IMR-90 (cell line): ENCODE measurements at regions not wholly inside any gene's neighbourhood (a gene's known extent, or its start where the extent isn't known, plus 50 kb on each side); places are given as distances from the start of the nearest gene placed in this dataset.
A peak's percentile ranks its signal among the peaks of the same experiment; 100 is the strongest.

ENCODE experiments used
- ATAC-seq: fragments of 200-7000 bp; cut with Tn5 transposase; 2 replicates; pipeline ENCODE4 v1.9.1; 2020; ENCODE audit warnings: low read depth, mild to moderate bottlenecking, moderate library complexity
- BruUV-seq: library from RNA; stranded (reverse); fragments of 400-500 nt; replicated peaks from 2 replicates; lab custom pipeline; 2021; lab: Mats Ljungman, UMichigan
- CTCF ChIA-PET: fragments of 300-600 bp; formaldehyde crosslinking; extraction: SDS; loops from one replicate; lab custom pipeline; 2021; ENCODE audit warnings: antibody characterized with exemption; lab: Yijun Ruan, JAX
- POLR2A ChIA-PET: fragments of 300-600 bp; sonication (Branson Sonifier 250); formaldehyde crosslinking; loops from one replicate; lab custom pipeline; 2022; ENCODE audit warnings: antibody characterized with exemption; ENCODE audit not compliant: unreplicated experiment; lab: Charles Lee
- DNase-seq: peaks from one replicate; pipeline ENCODE4 v3.0.0; 2013
- H2AFZ ChIP-seq: replicated peaks from 2 replicates; pipeline ENCODE3; 2013; ENCODE audit warnings: low read length, mild to moderate bottlenecking; ENCODE audit not compliant: poor library complexity
- H2AK5ac ChIP-seq: 2 replicates; pipeline ENCODE4 v1.6.1; 2013; ENCODE audit warnings: low read depth, low read length, inconsistent platforms
- H2AK9ac ChIP-seq: replicated peaks from 2 replicates; pipeline ENCODE3; 2013; ENCODE audit warnings: mild to moderate bottlenecking, low read depth, low read length, moderate library complexity; ENCODE audit not compliant: poor library complexity
- H2BK120ac ChIP-seq: 2 replicates; pipeline ENCODE4 v1.6.1; 2013; ENCODE audit warnings: low read depth, low read length, inconsistent platforms
- H2BK15ac ChIP-seq: 3 replicates; pipeline ENCODE4 v1.6.1; 2013; ENCODE audit warnings: low read depth, low read length, inconsistent platforms
- H2BK20ac ChIP-seq: 2 replicates; pipeline ENCODE4 v1.6.1; 2013; ENCODE audit warnings: low read depth, mild to moderate bottlenecking, inconsistent platforms, low read length, moderate library complexity
- H2BK5ac ChIP-seq: 2 replicates; pipeline ENCODE4 v1.6.1; 2013; ENCODE audit warnings: mild to moderate bottlenecking, low read depth, low read length, inconsistent platforms; ENCODE audit not compliant: poor library complexity, severe bottlenecking
- H3K14ac ChIP-seq: replicated peaks from 2 replicates; pipeline ENCODE4 v1.6.1; 2013; ENCODE audit warnings: low read depth, low read length, inconsistent platforms
- H3K18ac ChIP-seq: 2 replicates; pipeline ENCODE4 v1.6.1; 2013; ENCODE audit warnings: low read depth, low read length, control low read depth
- H3K23ac ChIP-seq: 2 replicates; pipeline ENCODE4 v1.6.1; 2013; ENCODE audit warnings: low read depth, low read length, inconsistent platforms
- H3K27ac ChIP-seq: 2 replicates; pipeline ENCODE4 v1.5.1; 2013; ENCODE audit warnings: mild to moderate bottlenecking, control low read depth, low read length; ENCODE audit not compliant: insufficient read depth
- H3K27me3 ChIP-seq: 2 replicates; pipeline ENCODE4 v1.6.1; 2013; ENCODE audit warnings: low read length; ENCODE audit not compliant: control insufficient read depth, insufficient read depth
- H3K36me3 ChIP-seq: 2 replicates; pipeline ENCODE4 v1.6.1; 2013; ENCODE audit warnings: low read length, mixed read lengths; ENCODE audit not compliant: control insufficient read depth, insufficient read depth
- H3K4ac ChIP-seq: 2 replicates; pipeline ENCODE4 v1.6.1; 2013; ENCODE audit warnings: low read depth, low read length, inconsistent platforms
- H3K4me1 ChIP-seq: 2 replicates; pipeline ENCODE4 v1.6.1; 2013; ENCODE audit warnings: low read length, mixed read lengths; ENCODE audit not compliant: control insufficient read depth, insufficient read depth
- H3K4me2 ChIP-seq: 2 replicates; pipeline ENCODE4 v1.6.1; 2013; ENCODE audit warnings: low read depth, mild to moderate bottlenecking, control low read depth, low read length, moderate library complexity
- H3K4me3 ChIP-seq: 2 replicates; pipeline ENCODE4 v1.5.1; 2013; ENCODE audit warnings: low read depth, mild to moderate bottlenecking, control low read depth, low read length, moderate library complexity; ENCODE audit not compliant: insufficient read depth
- H3K56ac ChIP-seq: 2 replicates; pipeline ENCODE4 v1.6.1; 2013; ENCODE audit warnings: low read length, inconsistent platforms; ENCODE audit not compliant: insufficient read depth; ENCODE audit errors: extremely low read depth
- H3K79me1 ChIP-seq, 2 experiments: 2 replicates each; pipeline ENCODE4 v1.6.1; 2013; ENCODE audit warnings: low read length in 2 of 2, inconsistent platforms in 1 of 2, low read depth in 1 of 2
- H3K9ac ChIP-seq: 2 replicates; pipeline ENCODE4 v1.6.1; 2013; ENCODE audit warnings: low read depth, low read length, control low read depth
- H3K9me1 ChIP-seq: 2 replicates; pipeline ENCODE4 v1.6.1; 2013; ENCODE audit warnings: low read length, inconsistent platforms; ENCODE audit not compliant: insufficient read depth
- H3K9me3 ChIP-seq: 2 replicates; pipeline ENCODE4 v1.6.1; 2013; ENCODE audit warnings: low read length; ENCODE audit not compliant: control insufficient read depth, insufficient read depth
- H4K20me1 ChIP-seq: 2 replicates; pipeline ENCODE4 v1.6.1; 2013; ENCODE audit warnings: low read length, inconsistent platforms; ENCODE audit not compliant: insufficient read depth
- H4K5ac ChIP-seq: 2 replicates; pipeline ENCODE4 v1.6.1; 2013; ENCODE audit warnings: mild to moderate bottlenecking, low read depth, low read length, control low read depth
- H4K8ac ChIP-seq, 2 experiments: 2 replicates each; pipeline ENCODE4 v1.6.1; 2013; ENCODE audit warnings: low read depth in 2 of 2, low read length in 2 of 2, control low read depth in 1 of 2, inconsistent platforms in 1 of 2
- H4K91ac ChIP-seq: 2 replicates; pipeline ENCODE4 v1.6.1; 2013; ENCODE audit warnings: low read depth, low read length, inconsistent platforms; ENCODE audit not compliant: insufficient read depth
- CEBPB ChIP-seq: IDR thresholded peaks from 2 replicates; pipeline ENCODE4 v1.6.1; 2012; ENCODE audit warnings: low read depth, low read length, improper control_type of control experiment
- CHD1 ChIP-seq: IDR thresholded peaks from 2 replicates; pipeline ENCODE4 v1.6.1; 2012; ENCODE audit warnings: low read depth, low read length, improper control_type of control experiment
- CTCF ChIP-seq: conservative IDR thresholded peaks from 2 replicates; pipeline ENCODE4 v1.5.1; 2012; ENCODE audit warnings: mild to moderate bottlenecking, low read depth, low read length, improper control_type of control experiment
- ELK1 ChIP-seq: fragments of 150-350 bp; IDR thresholded peaks from 2 replicates; pipeline ENCODE4 v1.6.1; 2016; ENCODE audit warnings: low read depth, mild to moderate bottlenecking, low read length, moderate library complexity, borderline replicate concordance
- FOS ChIP-seq: fragments of 150-350 bp; IDR thresholded peaks from 2 replicates; pipeline ENCODE4 v1.6.1; 2016; ENCODE audit warnings: low read depth, low read length
- MAFK ChIP-seq: IDR thresholded peaks from 2 replicates; pipeline ENCODE4 v1.6.1; 2012; ENCODE audit warnings: low read depth, low read length, improper control_type of control experiment
- MAZ ChIP-seq: IDR thresholded peaks from 2 replicates; pipeline ENCODE4 v1.6.1; 2012; ENCODE audit warnings: low read depth, mild to moderate bottlenecking, low read length, improper control_type of control experiment, moderate library complexity, borderline replicate concordance
- MXI1 ChIP-seq: IDR thresholded peaks from 2 replicates; pipeline ENCODE4 v1.6.1; 2012; ENCODE audit warnings: low read depth, mild to moderate bottlenecking, low read length, moderate library complexity, borderline replicate concordance
- POLR2A ChIP-seq: IDR thresholded peaks from 2 replicates; pipeline ENCODE4 v1.6.1; 2012; ENCODE audit warnings: mild to moderate bottlenecking, low read depth, low read length
- RAD21 ChIP-seq: IDR thresholded peaks from 2 replicates; pipeline ENCODE4 v1.6.1; 2012; ENCODE audit warnings: low read length, improper control_type of control experiment
- RFX5 ChIP-seq: IDR thresholded peaks from 2 replicates; pipeline ENCODE4 v1.8.0; 2012; ENCODE audit warnings: low read depth, mild to moderate bottlenecking, low read length, moderate library complexity
- SMC3 ChIP-seq: fragments of 150-350 bp; IDR thresholded peaks from 2 replicates; pipeline ENCODE4 v1.6.1; 2016; ENCODE audit warnings: low read depth, mild to moderate bottlenecking, antibody characterized with exemption, low read length, moderate library complexity
- USF2 ChIP-seq: fragments of 150-350 bp; IDR thresholded peaks from 2 replicates; pipeline ENCODE4 v1.6.1; 2017; ENCODE audit warnings: mild to moderate bottlenecking, antibody characterized with exemption, low read length, low read depth
- WGBS, 2 experiments: methylation state at CpG; one replicate each; pipeline versions ENCODE4 v1.1.5 to v1.1.7; 2013; ENCODE audit warnings: missing lambda C conversion rate in 2 of 2; ENCODE audit not compliant: insufficient read length in 1 of 2; ENCODE audit errors: extremely low coverage in 2 of 2; 5-methylcytosine and 5-hydroxymethylcytosine counted together
- dilution Hi-C: fragments of 300-500 bp; cut with HindIII; formaldehyde crosslinking; loops from one replicate; pipeline ENCODE4 v1.14.3; 2018; ENCODE audit warnings: low sequenced_read_pairs; ENCODE audit not compliant: unreplicated experiment
- in situ Hi-C: fragments of 300-500 bp; cut with MboI; formaldehyde crosslinking; loops from 3 replicates; pipeline ENCODE4 v1.14.3; 2019; ENCODE audit warnings: low sequenced_read_pairs, inconsistent platforms, mixed read lengths
- intact Hi-C: fragments of 100-400 bp; cut with micrococcal nuclease; formaldehyde crosslinking; loops from 2 replicates; pipeline ENCODE4 v1.10.0; 2022

GRCh38 chr14:49051328-49052060 lies 534.7 kb downstream of the RPS29 start:
- no peak overlapping the region for H3K9ac ChIP-seq
- H3K18ac ChIP-seq, result peak overlapping the region; percentile 89
- H3K27ac ChIP-seq, result peak overlapping the region; percentile 80
- H3K4me2 ChIP-seq, result peak overlapping the region; percentile 26; the same call in 1 of the 2 replicates
- CTCF ChIA-PET, result no interaction called here
- H2AFZ ChIP-seq, result no peak overlapping the region
- H3K4ac ChIP-seq, result no peak overlapping the region
- intact Hi-C loops (no loop called here), dilution Hi-C loops (no loop called here), in situ Hi-C loops (no loop called here)
- H2BK120ac ChIP-seq, result peak overlapping the region; percentile 50
- DNase-seq, result peak; percentile 86
- H3K23ac ChIP-seq, result no peak overlapping the region
- H4K20me1 ChIP-seq, result no peaks in the 10 kb centered on the region
- no peak overlapping the region for H2AK9ac ChIP-seq
- ATAC-seq, result peak; percentile 76
- 10% methylated on average over 2 of the region's 4 CpGs; no CpG with 5 or more reads in 1 of the 2 experiments for WGBS, 2 experiments
- TF ChIP-seq CEBPB (no peak), MXI1 (no peak), MAZ (no peak), FOS (no peak), MAFK (no peak), ELK1 (no peak), RFX5 (no peak), USF2 (no peak), RAD21 (no peak), POLR2A (no peak), SMC3 (no peak), CHD1 (no peak), CTCF (no peak)
- no TSS peak for BruUV-seq
- H3K9me3 ChIP-seq, result 0 out of 2 replicates have a peak, but pooled peaks cover 2% of the 10 kb centered on the region
- peak overlapping the region; percentile 30 for H4K5ac ChIP-seq
- no peak overlapping the region for H2AK5ac ChIP-seq
- no peaks in the 10 kb centered on the region for H3K27me3 ChIP-seq
- H3K9me1 ChIP-seq, result no peaks in the 10 kb centered on the region
- no peak overlapping the region for H3K4me3 ChIP-seq
- POLR2A ChIA-PET, result no interaction called here
- H3K36me3 ChIP-seq, result no peaks in the 10 kb centered on the region
- H2BK20ac ChIP-seq, result peak overlapping the region; percentile 49; the same call in 1 of the 2 replicates
- no peaks in the 10 kb centered on the region for H3K79me1 ChIP-seq
- peak overlapping the region; percentile 91 for H2BK5ac ChIP-seq
- no peak overlapping the region for H3K56ac ChIP-seq
- peaks cover 9% of the 10 kb centered on the region for H3K4me1 ChIP-seq
- H4K8ac ChIP-seq, result peak overlapping the region in 1 of 2 experiments; percentile 46; a peak in 1 of 4 replicates
- peak overlapping the region; percentile 45; the same call in 1 of the 2 replicates for H4K91ac ChIP-seq
- no peak overlapping the region for H3K14ac ChIP-seq
- H2BK15ac ChIP-seq, result no peak overlapping the region
